ENCODE measurements at regions not wholly inside any gene's neighbourhood (a gene's known extent, or its start where the extent isn't known, plus 50 kb on each side); places are given as distances from the start of the nearest gene placed in this dataset.

GRCh38 chr13:106118050-106118449, 417.4 kb downstream of the EFNB2 start:
- no peak for DNase-seq

- no peak for DNase-seq
Observed at GRCh38 chr13:106117640-106118039, 417.8 kb downstream of the EFNB2 start.

GRCh38 chr13:106117035-106117434, 418.4 kb downstream of the EFNB2 start:
- DNase-seq, result no peak

- DNase-seq, result no peak
Observed at GRCh38 chr13:106115081-106115480, 420.4 kb downstream of the EFNB2 start.

GRCh38 chr13:106113796-106114195, 421.7 kb downstream of the EFNB2 start:
- DNase-seq, result no peak

GRCh38 chr13:106112191-106112590, 423.3 kb downstream of the EFNB2 start:
- DNase-seq, result no peak

- no peak for DNase-seq
Observed at GRCh38 chr13:106110241-106110855, 425.1 kb downstream of the EFNB2 start.

GRCh38 chr13:106109391-106109791, 426.1 kb downstream of the EFNB2 start:
- no peak for DNase-seq

- DNase-seq, result no peak
Observed at GRCh38 chr13:106108346-106108745, 427.1 kb downstream of the EFNB2 start.

GRCh38 chr13:106107061-106107460, 428.4 kb downstream of the EFNB2 start:
- no peak for DNase-seq

- no peak for DNase-seq
Observed at GRCh38 chr13:106105153-106105552, 430.3 kb downstream of the EFNB2 start.

GRCh38 chr13:106104281-106104901, 431.1 kb downstream of the EFNB2 start:
- DNase-seq, result no peak

GRCh38 chr13:106103779-106104178, 431.7 kb downstream of the EFNB2 start:
- no peak for DNase-seq

GRCh38 chr13:106102786-106103185, 432.7 kb downstream of the EFNB2 start:
- DNase-seq, result no peak

- DNase-seq, result no peak
Observed at GRCh38 chr13:106101201-106101600, 434.3 kb downstream of the EFNB2 start.

GRCh38 chr13:106100171-106100919, 435.1 kb downstream of the EFNB2 start:
- DNase-seq, result peak; percentile 42

GRCh38 chr13:106099765-106100164, 435.7 kb downstream of the EFNB2 start:
- DNase-seq, result no peak

- no peak for DNase-seq
Observed at GRCh38 chr13:106098778-106099177, 436.7 kb downstream of the EFNB2 start.

GRCh38 chr13:106096661-106097092, 438.8 kb downstream of the EFNB2 start:
- DNase-seq, result no peak

GRCh38 chr13:106095919-106096318, 439.5 kb downstream of the EFNB2 start:
- no peak for DNase-seq

- DNase-seq, result no peak
Observed at GRCh38 chr13:106095406-106095805, 440.1 kb downstream of the EFNB2 start.

- no peak for DNase-seq
Observed at GRCh38 chr13:106090001-106090400, 445.5 kb downstream of the EFNB2 start.

- DNase-seq, result peak; percentile 22
Observed at GRCh38 chr13:106089261-106089980, 446.0 kb downstream of the EFNB2 start.
